ENCODE measurements at regions not wholly inside any gene's neighbourhood (a gene's known extent, or its start where the extent isn't known, plus 50 kb on each side); places are given as distances from the start of the nearest gene placed in this dataset.

GRCh38 chrX:39939678-39940077 lies 158.1 kb downstream of the BCOR start:
- peaks cover 29% of the 10 kb centered on the region for H3K4me1 ChIP-seq (ENCODE audit: control insufficient read depth, insufficient read depth, low read depth, low read length)
- 100% methylated on average over 2 of the region's 3 CpGs for WGBS
- no peak overlapping the region for H3K4ac ChIP-seq (ENCODE audit: low read depth in 1 of 2, low read length in 2 of 2)

DNA sequence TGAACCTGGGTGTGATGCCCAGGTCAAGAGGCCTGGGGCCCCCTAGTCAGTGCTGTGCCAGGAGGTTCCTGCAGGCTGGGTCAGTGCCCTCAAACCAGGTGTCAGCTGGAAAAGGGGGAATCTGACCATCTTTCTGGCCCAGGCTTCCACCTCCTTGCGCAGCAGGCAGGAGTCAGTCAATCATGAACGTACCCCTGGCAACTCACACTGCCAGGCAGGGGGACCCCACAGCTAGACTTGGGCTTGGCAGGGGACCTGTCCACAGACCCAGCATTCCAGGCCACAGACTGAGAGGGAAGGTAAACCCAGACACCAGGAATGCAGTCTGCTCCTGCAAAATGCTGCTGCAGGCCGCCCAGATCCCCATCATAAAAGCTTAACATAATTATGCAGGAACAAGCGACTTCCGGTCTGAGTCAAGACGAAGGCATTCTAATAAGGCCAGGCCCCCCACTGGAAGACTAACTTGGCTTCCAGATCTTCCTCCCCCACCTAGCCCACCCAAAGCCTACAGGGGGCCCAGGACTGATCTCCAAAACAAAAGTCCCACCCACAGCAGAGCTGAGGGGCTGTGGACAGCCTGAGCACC lies 156.3 kb downstream of the BCOR start:
- Histone ChIP-seq H2AK5ac (ENCODE audit: low read length, severe bottlenecking) (no peak overlapping the region), H2BK15ac (ENCODE audit: low read depth, poor library complexity, severe bottlenecking) (no peak overlapping the region), H2AFZ (ENCODE audit: low read depth, low read length) (peak overlapping the region; percentile 29), H3K27me3 (ENCODE audit: control insufficient read depth in 1 of 2, insufficient read depth in 1 of 2, low read length in 2 of 2) (peaks cover 0 to 21% of the 10 kb centered on the region in 2 experiments), H2BK5ac (ENCODE audit: low read depth, low read length, poor library complexity, severe bottlenecking) (no peak overlapping the region), H3K18ac (ENCODE audit: low read depth in 1 of 2, low read length in 2 of 2) (peak overlapping the region in 1 of 2 experiments; percentile 28), H4K8ac (ENCODE audit: low read length) (peak overlapping the region; percentile 60), H3K79me1 (replicated peaks; ENCODE audit: low read length, poor library complexity, severe bottlenecking) (no peaks in the 10 kb centered on the region), H3K14ac (ENCODE audit: low read length in 2 of 2) (no peak overlapping the region), H3K4me3 (ENCODE audit: insufficient read depth in 1 of 2, low read depth in 1 of 2, low read length in 2 of 2) (no peak overlapping the region), H4K91ac (ENCODE audit: low read length) (peak overlapping the region; percentile 68), H2BK12ac (ENCODE audit: low read length in 2 of 2) (peak overlapping the region in 1 of 2 experiments; percentile 54), H3K9ac (ENCODE audit: low read length) (no peak overlapping the region), H3K23ac (ENCODE audit: low read length in 2 of 2) (no peak overlapping the region), H3K36me3 (ENCODE audit: control insufficient read depth in 1 of 2, insufficient read depth in 2 of 2, low read depth in 1 of 2, low read length in 2 of 2) (no peaks in the 10 kb centered on the region), H3K4ac (ENCODE audit: low read depth in 1 of 2, low read length in 2 of 2) (no peak overlapping the region), H3K4me1 (ENCODE audit: control insufficient read depth, insufficient read depth, low read depth, low read length) (peaks cover 18% of the 10 kb centered on the region), H3K27ac (ENCODE audit: low read length, poor library complexity, severe bottlenecking) (peak overlapping the region; percentile 78), H2BK120ac (ENCODE audit: low read depth, low read length) (no peak overlapping the region), H3K4me2 (ENCODE audit: low read length, poor library complexity, severe bottlenecking) (no peak overlapping the region), H3K9me3 (ENCODE audit: control insufficient read depth, low read length) (no peaks in the 10 kb centered on the region)
- DNase-seq, result peak; percentile 24
- 23% methylated on average over 6 of the region's 6 CpGs for WGBS

More at GRCh38 chrX:39939678-39940077, 158.1 kb downstream of the BCOR start:
- no peak overlapping the region for H2BK12ac ChIP-seq (ENCODE audit: low read length in 2 of 2)
- no peak overlapping the region for H3K9ac ChIP-seq (ENCODE audit: low read length)
- H3K4me2 ChIP-seq (ENCODE audit: low read length, poor library complexity, severe bottlenecking), result no peak overlapping the region
- H3K9me3 ChIP-seq (ENCODE audit: control insufficient read depth, low read length), result no peaks in the 10 kb centered on the region
- no peak for DNase-seq
- no peaks in the 10 kb centered on the region for H3K36me3 ChIP-seq (ENCODE audit: control insufficient read depth in 1 of 2, insufficient read depth in 2 of 2, low read depth in 1 of 2, low read length in 2 of 2)
- no peak overlapping the region for H2BK5ac ChIP-seq (ENCODE audit: low read depth, low read length, poor library complexity, severe bottlenecking)
- H3K27ac ChIP-seq (ENCODE audit: low read length, poor library complexity, severe bottlenecking), result no peak overlapping the region
- no peak overlapping the region for H2AFZ ChIP-seq (ENCODE audit: low read depth, low read length)
- no peak overlapping the region for H3K4me3 ChIP-seq (ENCODE audit: insufficient read depth in 1 of 2, low read depth in 1 of 2, low read length in 2 of 2)
- no peak overlapping the region for H3K23ac ChIP-seq (ENCODE audit: low read length in 2 of 2)
- no peak overlapping the region for H4K8ac ChIP-seq (ENCODE audit: low read length)
- no peak overlapping the region for H2BK15ac ChIP-seq (ENCODE audit: low read depth, poor library complexity, severe bottlenecking)
- H3K79me1 ChIP-seq (replicated peaks; ENCODE audit: low read length, poor library complexity, severe bottlenecking), result no peaks in the 10 kb centered on the region
- H3K27me3 ChIP-seq (ENCODE audit: control insufficient read depth in 1 of 2, insufficient read depth in 1 of 2, low read length in 2 of 2), result peaks cover 0 to 30% of the 10 kb centered on the region in 2 experiments
- H3K18ac ChIP-seq (ENCODE audit: low read depth in 1 of 2, low read length in 2 of 2), result no peak overlapping the region
- H2AK5ac ChIP-seq (ENCODE audit: low read length, severe bottlenecking), result no peak overlapping the region
- H2BK120ac ChIP-seq (ENCODE audit: low read depth, low read length), result no peak overlapping the region
- no peak overlapping the region for H4K91ac ChIP-seq (ENCODE audit: low read length)
- no peak overlapping the region for H3K14ac ChIP-seq (ENCODE audit: low read length in 2 of 2)

- 100% methylated on average over 5 of the region's 6 CpGs for WGBS
- H2BK12ac ChIP-seq (ENCODE audit: low read length in 2 of 2), result no peak overlapping the region
Measured at GRCh38 chrX:39944416-39944815, 153.3 kb downstream of the BCOR start.

DNA sequence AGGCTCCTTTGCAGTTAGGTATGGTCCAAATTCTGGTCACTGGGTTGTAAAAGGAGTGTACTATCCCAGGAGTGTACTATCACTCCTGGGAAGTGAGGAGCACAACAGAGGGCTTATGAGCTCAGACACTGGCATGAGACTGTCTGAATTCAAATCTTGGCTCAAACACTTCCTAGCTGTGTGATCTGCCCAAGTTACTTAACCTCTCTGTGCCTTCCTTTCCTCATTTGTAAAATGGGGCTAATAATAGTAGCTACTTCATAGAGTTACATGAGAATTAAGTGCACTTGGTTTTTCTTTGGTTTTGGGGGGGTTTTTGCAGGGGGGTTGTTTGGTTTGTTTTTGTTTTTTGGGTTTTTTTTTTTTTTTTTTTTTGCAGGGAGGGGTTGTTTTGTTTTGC lies 152.0 kb downstream of the BCOR start:
- Histone ChIP-seq H3K27ac (ENCODE audit: low read length, poor library complexity, severe bottlenecking) (no peak overlapping the region), H3K4me2 (ENCODE audit: low read length, poor library complexity, severe bottlenecking) (no peak overlapping the region), H2BK120ac (ENCODE audit: low read depth, low read length) (no peak overlapping the region), H2BK12ac (ENCODE audit: low read length in 2 of 2) (no peak overlapping the region), H2BK15ac (ENCODE audit: low read depth, poor library complexity, severe bottlenecking) (no peak overlapping the region), H3K9me3 (ENCODE audit: control insufficient read depth, low read length) (peaks cover 6% of the 10 kb centered on the region), H3K36me3 (ENCODE audit: control insufficient read depth in 1 of 2, insufficient read depth in 2 of 2, low read depth in 1 of 2, low read length in 2 of 2) (no peaks in the 10 kb centered on the region), H3K9ac (ENCODE audit: low read length) (no peak overlapping the region), H2AFZ (ENCODE audit: low read depth, low read length) (no peak overlapping the region), H3K27me3 (ENCODE audit: control insufficient read depth in 1 of 2, insufficient read depth in 1 of 2, low read length in 2 of 2) (peaks cover 0 to 29% of the 10 kb centered on the region in 2 experiments), H2BK5ac (ENCODE audit: low read depth, low read length, poor library complexity, severe bottlenecking) (no peak overlapping the region), H3K4ac (ENCODE audit: low read depth in 1 of 2, low read length in 2 of 2) (no peak overlapping the region), H3K4me1 (ENCODE audit: control insufficient read depth, insufficient read depth, low read depth, low read length) (peaks cover 25% of the 10 kb centered on the region), H3K79me1 (replicated peaks; ENCODE audit: low read length, poor library complexity, severe bottlenecking) (no peaks in the 10 kb centered on the region), H4K91ac (ENCODE audit: low read length) (no peak overlapping the region), H4K8ac (ENCODE audit: low read length) (no peak overlapping the region), H3K18ac (ENCODE audit: low read depth in 1 of 2, low read length in 2 of 2) (no peak overlapping the region), H2AK5ac (ENCODE audit: low read length, severe bottlenecking) (no peak overlapping the region), H3K14ac (ENCODE audit: low read length in 2 of 2) (no peak overlapping the region), H3K4me3 (ENCODE audit: insufficient read depth in 1 of 2, low read depth in 1 of 2, low read length in 2 of 2) (no peak overlapping the region), H3K23ac (ENCODE audit: low read length in 2 of 2) (no peak overlapping the region)
- DNase-seq, result no peak

More at GRCh38 chrX:39944416-39944815, 153.3 kb downstream of the BCOR start:
- Histone ChIP-seq H2BK120ac (ENCODE audit: low read depth, low read length) (no peak overlapping the region), H3K18ac (ENCODE audit: low read depth in 1 of 2, low read length in 2 of 2) (no peak overlapping the region), H3K23ac (ENCODE audit: low read length in 2 of 2) (no peak overlapping the region), H2BK15ac (ENCODE audit: low read depth, poor library complexity, severe bottlenecking) (no peak overlapping the region), H3K27me3 (ENCODE audit: control insufficient read depth in 1 of 2, insufficient read depth in 1 of 2, low read length in 2 of 2) (peaks cover 0 to 18% of the 10 kb centered on the region in 2 experiments), H3K4ac (ENCODE audit: low read depth in 1 of 2, low read length in 2 of 2) (no peak overlapping the region), H2AK5ac (ENCODE audit: low read length, severe bottlenecking) (no peak overlapping the region), H4K8ac (ENCODE audit: low read length) (no peak overlapping the region), H4K91ac (ENCODE audit: low read length) (no peak overlapping the region), H2BK5ac (ENCODE audit: low read depth, low read length, poor library complexity, severe bottlenecking) (no peak overlapping the region), H3K4me3 (ENCODE audit: insufficient read depth in 1 of 2, low read depth in 1 of 2, low read length in 2 of 2) (no peak overlapping the region), H3K9ac (ENCODE audit: low read length) (no peak overlapping the region), H3K4me2 (ENCODE audit: low read length, poor library complexity, severe bottlenecking) (no peak overlapping the region), H3K9me3 (ENCODE audit: control insufficient read depth, low read length) (no peaks in the 10 kb centered on the region), H3K79me1 (replicated peaks; ENCODE audit: low read length, poor library complexity, severe bottlenecking) (no peaks in the 10 kb centered on the region), H3K4me1 (ENCODE audit: control insufficient read depth, insufficient read depth, low read depth, low read length) (peaks cover 23% of the 10 kb centered on the region), H3K14ac (ENCODE audit: low read length in 2 of 2) (no peak overlapping the region), H3K36me3 (ENCODE audit: control insufficient read depth in 1 of 2, insufficient read depth in 2 of 2, low read depth in 1 of 2, low read length in 2 of 2) (no peaks in the 10 kb centered on the region), H2AFZ (ENCODE audit: low read depth, low read length) (no peak overlapping the region), H3K27ac (ENCODE audit: low read length, poor library complexity, severe bottlenecking) (no peak overlapping the region)
- no peak for DNase-seq
